A673 (cell line): ENCODE measurements at regions not wholly inside any gene's neighbourhood (a gene's known extent, or its start where the extent isn't known, plus 50 kb on each side); places are given as distances from the start of the nearest gene placed in this dataset.
"Not testable (repeated sequence)": the region's sequence is repeated elsewhere in the genome, so short reads cannot be mapped to it uniquely, and the experiment has no call there.

ENCODE experiments used
- BruUV-seq: library from RNA; stranded (reverse); fragments of 400-500 nt; replicated peaks from 2 replicates; lab custom pipeline; 2021; lab: Mats Ljungman, UMichigan
- CTCF ChIA-PET: fragments of 300-600 bp; sonication (Branson Sonifier 250); formaldehyde crosslinking; loops from one replicate; lab custom pipeline; 2022; ENCODE audit warnings: antibody characterized with exemption; lab: Charles Lee
- POLR2A ChIA-PET: fragments of 300-600 bp; sonication (Branson Sonifier 250); formaldehyde crosslinking; loops from one replicate; lab custom pipeline; 2022; ENCODE audit warnings: antibody characterized with exemption; ENCODE audit not compliant: low non-redundant PET; lab: Charles Lee
- DNase-seq: peaks from one replicate; pipeline ENCODE4 v3.0.0-alpha.2; 2015; ENCODE audit warnings: low spot score
- H3K27ac ChIP-seq: fragments of 200-600 bp; sonication (generic); 2 replicates; pipeline ENCODE4 v1.5.1; 2016; ENCODE audit warnings: mixed run types, low read depth, mild to moderate bottlenecking, mixed read lengths, antibody characterized with exemption, low read length; ENCODE audit not compliant: poor library complexity, severe bottlenecking
- H3K27me3 ChIP-seq: fragments of 200-600 bp; sonication (generic); replicated peaks from 2 replicates; pipeline ENCODE4 v1.6.1; 2017; ENCODE audit warnings: mixed run types, low read depth, mild to moderate bottlenecking, mixed read lengths, antibody characterized with exemption, low read length; ENCODE audit not compliant: insufficient read depth, poor library complexity
- H3K36me3 ChIP-seq: fragments of 200-600 bp; sonication (generic); 2 replicates; pipeline ENCODE4 v1.6.1; 2016; ENCODE audit warnings: mixed run types, mild to moderate bottlenecking, mixed read lengths, antibody characterized with exemption, low read length; ENCODE audit not compliant: insufficient read depth, poor library complexity, severe bottlenecking
- H3K4me1 ChIP-seq: fragments of 200-600 bp; sonication (generic); 2 replicates; pipeline ENCODE4 v1.6.1; 2017; ENCODE audit warnings: mixed run types, mild to moderate bottlenecking, mixed read lengths, antibody characterized with exemption, low read length; ENCODE audit not compliant: insufficient read depth, poor library complexity, severe bottlenecking
- H3K4me3 ChIP-seq: fragments of 200-600 bp; sonication (generic); 2 replicates; pipeline ENCODE4 v1.5.1; 2016; ENCODE audit warnings: low read depth, mixed run types, mild to moderate bottlenecking, mixed read lengths, low read length; ENCODE audit not compliant: poor library complexity, severe bottlenecking
- H3K9me3 ChIP-seq: fragments of 200-600 bp; sonication (generic); 2 replicates; pipeline ENCODE4 v1.6.1; 2016; ENCODE audit warnings: mixed run types, low read depth, mild to moderate bottlenecking, mixed read lengths, antibody characterized with exemption, low read length; ENCODE audit not compliant: poor library complexity, severe bottlenecking
- CTCF ChIP-seq: fragments of 300-800, 200-600 bp; sonication (generic); conservative IDR thresholded peaks from 2 replicates; pipeline ENCODE4 v1.5.1; 2017; ENCODE audit warnings: low read depth, mild to moderate bottlenecking, antibody characterized with exemption, low read length, moderate library complexity, mixed read lengths
- EZH2 ChIP-seq: fragments of 200-600 bp; sonication (generic); IDR thresholded peaks from 2 replicates; pipeline ENCODE4 v1.6.1; 2017; ENCODE audit warnings: borderline replicate concordance, low read depth, mild to moderate bottlenecking, mixed read lengths, antibody characterized with exemption, low read length; ENCODE audit not compliant: poor library complexity, severe bottlenecking
- intact Hi-C: fragments of 100-400 bp; cut with micrococcal nuclease; formaldehyde crosslinking; loops from one replicate; pipeline ENCODE4 v1.10.0; 2022; ENCODE audit not compliant: unreplicated experiment

- no peaks in the 10 kb centered on the region for H3K9me3 ChIP-seq
- intact Hi-C loops = no loop called here
- H3K27ac ChIP-seq = no peak overlapping the region
- no peaks in the 10 kb centered on the region for H3K36me3 ChIP-seq
- peaks cover 11% of the 10 kb centered on the region for H3K27me3 ChIP-seq
- H3K4me3 ChIP-seq = no peak overlapping the region
- no peaks in the 10 kb centered on the region for H3K4me1 ChIP-seq
- ChIA-PET POLR2A (no interaction called here), CTCF (no interaction called here)
- no peak for DNase-seq
- no peak for TF ChIP-seq EZH2
- TF ChIP-seq CTCF = no peak
- BruUV-seq = no TSS peak
These were observed 66.0 kb upstream of the GPR6 start for GRCh38 chr6:109912118-109912517.

- TF ChIP-seq CTCF (no peak), EZH2 (no peak)
- Histone ChIP-seq H3K27ac (no peak overlapping the region), H3K36me3 (no peaks in the 10 kb centered on the region), H3K4me3 (no peak overlapping the region), H3K9me3 (no peaks in the 10 kb centered on the region), H3K27me3 (peaks cover 9% of the 10 kb centered on the region), H3K4me1 (no peaks in the 10 kb centered on the region)
- intact Hi-C loops = no loop called here
- CTCF ChIA-PET = no interaction called here
- no TSS peak for BruUV-seq
- DNase-seq = no peak
- POLR2A ChIA-PET = no interaction called here
These were observed 65.2 kb upstream of the GPR6 start for GRCh38 chr6:109912952-109913351.

- H3K36me3 ChIP-seq, intact Hi-C loops, H3K9me3 ChIP-seq, H3K4me1 ChIP-seq, CTCF ChIA-PET, H3K4me3 ChIP-seq, BruUV-seq, DNase-seq, H3K27ac ChIP-seq, POLR2A ChIA-PET, H3K27me3 ChIP-seq: not testable (repeated sequence)
These were observed 62.4 kb upstream of the GPR6 start for GRCh38 chr6:109915748-109916147.

- BruUV-seq = no TSS peak
- no peak for TF ChIP-seq CTCF
- no peak for TF ChIP-seq EZH2
- H3K36me3 ChIP-seq = no peaks in the 10 kb centered on the region
- intact Hi-C loops = no loop called here
- H3K27me3 ChIP-seq = no peaks in the 10 kb centered on the region
- H3K4me1 ChIP-seq = no peaks in the 10 kb centered on the region
- POLR2A ChIA-PET = no interaction called here
- H3K9me3 ChIP-seq = no peaks in the 10 kb centered on the region
- no peak overlapping the region for H3K4me3 ChIP-seq
- CTCF ChIA-PET = no interaction called here
- DNase-seq = no peak
- H3K27ac ChIP-seq = no peak overlapping the region
These were observed 61.4 kb upstream of the GPR6 start for GRCh38 chr6:109916759-109917158.
